Astrocyte of the cerebellum (primary cell): ENCODE measurements at regions not wholly inside any gene's neighbourhood (a gene's known extent, or its start where the extent isn't known, plus 50 kb on each side); places are given as distances from the start of the nearest gene placed in this dataset.
A peak's percentile ranks its signal among the peaks of the same experiment; 100 is the strongest.

Experiments used
- DNase-seq: peaks from one replicate; pipeline ENCODE4 v3.0.0-alpha.2; 2011; ENCODE audit warnings: low read depth
- H3K4me3 ChIP-seq: 2 replicates; pipeline ENCODE4 v1.5.1; 2011; ENCODE audit warnings: mild to moderate bottlenecking, low read depth, low read length, moderate library complexity
- CTCF ChIP-seq: IDR thresholded peaks from 2 replicates; pipeline ENCODE4 v1.5.1; 2012; ENCODE audit warnings: low read length, low read depth, moderate library complexity, mild to moderate bottlenecking; ENCODE audit errors: missing control alignments
- in situ Hi-C: cut with HindIII; loops from 2 replicates; pipeline ENCODE4 v1.10.0; 2017; ENCODE audit warnings: low sequenced_read_pairs

- TF ChIP-seq CTCF: no peak
- H3K4me3 ChIP-seq: no peak overlapping the region
- no peak for DNase-seq
- in situ Hi-C loops: no loop called here
These were observed 273.5 kb downstream of the TMEM38B start for GRCh38 chr9:105967797-105968196.

- TF ChIP-seq CTCF: no peak
- no peak overlapping the region for H3K4me3 ChIP-seq
- no peak for DNase-seq
- in situ Hi-C loops: no loop called here
These were observed 274.6 kb downstream of the TMEM38B start for GRCh38 chr9:105968811-105969466.

- H3K4me3 ChIP-seq: no peak overlapping the region
- no peak for TF ChIP-seq CTCF
- in situ Hi-C loops: no loop called here
- DNase-seq: no peak
These were observed 275.3 kb downstream of the TMEM38B start for GRCh38 chr9:105969636-105970035.

GRCh38 chr9:105971986-105972385 is 277.6 kb downstream of the TMEM38B start:
- in situ Hi-C loops: no loop called here
- no peak for DNase-seq
- TF ChIP-seq CTCF: no peak

GRCh38 chr9:105972466-105973204 is 278.3 kb downstream of the TMEM38B start:
- no peak for TF ChIP-seq CTCF
- no peak for DNase-seq
- no peak overlapping the region for H3K4me3 ChIP-seq
- in situ Hi-C loops: no loop called here

More at GRCh38 chr9:105971986-105972385, 277.6 kb downstream of the TMEM38B start:
- H3K4me3 ChIP-seq: no peak overlapping the region

GRCh38 chr9:105973951-105974351 is 279.6 kb downstream of the TMEM38B start:
- DNase-seq: peak; percentile 36
- H3K4me3 ChIP-seq: no peak overlapping the region
- in situ Hi-C loops: no loop called here
- no peak for TF ChIP-seq CTCF
